ENCODE measurements at regions not wholly inside any gene's neighbourhood (a gene's known extent, or its start where the extent isn't known, plus 50 kb on each side); places are given as distances from the start of the nearest gene placed in this dataset.

DNA sequence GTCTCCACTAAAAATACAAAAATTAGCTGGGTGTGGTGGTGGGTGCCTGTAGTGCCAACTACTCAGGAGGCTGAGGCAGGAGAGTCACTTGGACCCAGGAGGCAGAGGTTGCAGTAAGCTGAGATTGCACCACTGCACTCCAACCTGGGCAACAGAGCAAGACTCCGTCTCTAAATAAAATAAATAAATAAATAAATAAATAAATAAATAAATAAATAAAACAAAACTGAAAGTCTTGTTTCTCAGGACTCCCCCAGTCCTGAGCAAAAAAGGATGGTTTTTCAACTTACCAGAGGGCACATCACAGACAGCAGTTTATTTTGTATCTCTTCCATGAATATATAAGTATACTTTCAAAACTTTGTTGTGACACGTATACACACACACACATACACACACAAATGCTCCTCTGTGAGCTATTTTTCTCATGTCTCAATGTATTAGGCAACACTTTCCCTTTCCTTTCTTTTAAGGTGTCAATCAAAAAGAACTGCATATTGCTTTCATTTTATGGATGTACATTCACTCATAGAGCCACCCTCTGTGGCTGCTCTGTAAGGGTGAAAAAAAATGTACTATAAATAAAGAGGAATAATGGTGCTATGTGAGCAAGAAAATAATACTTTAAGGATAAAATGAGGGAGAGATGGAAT, 54.8 kb upstream of the MITF start:
- TF ChIP-seq SUZ12 (IDR thresholded peaks at IDR 0.05) = no peak
- no peak for TF ChIP-seq LEF1 (IDR thresholded peaks at IDR 0.05; ENCODE audit: borderline replicate concordance)
- TF ChIP-seq CTBP1 (IDR thresholded peaks at IDR 0.05; ENCODE audit: borderline replicate concordance) = no peak
- TF ChIP-seq ZNF384 (IDR thresholded peaks at IDR 0.05) = no peak
- TF ChIP-seq SP1 (IDR thresholded peaks at IDR 0.05) = no peak
- TF ChIP-seq ELF4 (IDR thresholded peaks at IDR 0.05) = no peak
- no peak for TF ChIP-seq NFRKB (IDR thresholded peaks at IDR 0.05)
- no peak for TF ChIP-seq FOXA1 (IDR thresholded peaks at IDR 0.05)
